CD14-positive monocyte (primary cell): ENCODE measurements at regions not wholly inside any gene's neighbourhood (a gene's known extent, or its start where the extent isn't known, plus 50 kb on each side); places are given as distances from the start of the nearest gene placed in this dataset.

ENCODE experiments used
- DNase-seq, 3 donors: peaks; one replicate each; pipeline ENCODE4 v3.0.0-alpha.2; 2011 to 2022
- H2AFZ ChIP-seq: 2 replicates; pipeline ENCODE4 v1.6.0; 2012; ENCODE audit warnings: mild to moderate bottlenecking, low read depth, low read length, inconsistent platforms; ENCODE audit not compliant: insufficient read depth, poor library complexity, severe bottlenecking
- H3K27ac ChIP-seq, 2 donors: 1 replicate in 1 of 2; 2 replicates in 1 of 2; pipeline ENCODE4 v1.5.1; 2012 to 2013; ENCODE audit warnings: low read length in 2 of 2, control low read depth in 1 of 2, inconsistent platforms in 1 of 2, low read depth in 1 of 2, mild to moderate bottlenecking in 1 of 2
- H3K27me3 ChIP-seq, 2 donors: one replicate each; pipeline versions ENCODE4 v1.6.0 to v1.6.1; 2011 to 2013; ENCODE audit warnings: low read length in 2 of 2; ENCODE audit not compliant: control insufficient read depth in 2 of 2, insufficient read depth in 2 of 2
- H3K36me3 ChIP-seq, 2 donors: replicated peaks in 1 of 2; 1 replicate in 1 of 2; 2 replicates in 1 of 2; pipeline versions ENCODE4 v1.5.1 to v1.6.1; 2012 to 2013; ENCODE audit warnings: low read length in 2 of 2, control low read depth in 1 of 2, inconsistent platforms in 1 of 2, mild to moderate bottlenecking in 1 of 2; ENCODE audit not compliant: insufficient read depth in 2 of 2, control insufficient read depth in 1 of 2
- H3K4me1 ChIP-seq, 2 donors: 1 replicate in 1 of 2; 2 replicates in 1 of 2; pipeline versions ENCODE4 v1.5.1 to v1.6.1; 2012 to 2013; ENCODE audit warnings: low read length in 2 of 2, control low read depth in 1 of 2, inconsistent platforms in 1 of 2, mild to moderate bottlenecking in 1 of 2, moderate library complexity in 1 of 2; ENCODE audit not compliant: insufficient read depth in 2 of 2, control insufficient read depth in 1 of 2
- H3K4me2 ChIP-seq: replicated peaks from 2 replicates; pipeline ENCODE3; 2012; ENCODE audit warnings: low read length, moderate library complexity, mild to moderate bottlenecking; ENCODE audit not compliant: poor library complexity, severe bottlenecking; ENCODE audit errors: extremely low read depth
- H3K4me3 ChIP-seq, 3 experiments: fragments of 200-600 bp in 1 of 3; sonication (generic) in 1 of 3; replicated peaks in 1 of 3; 1 replicate in 2 of 3; 2 replicates in 1 of 3; pipeline ENCODE4 v1.5.1; 2011 to 2013; ENCODE audit warnings: low read length in 3 of 3, mild to moderate bottlenecking in 3 of 3, control low read depth in 2 of 3, low read depth in 2 of 3, inconsistent platforms in 1 of 3, moderate library complexity in 1 of 3
- H3K79me2 ChIP-seq: 2 replicates; pipeline ENCODE4 v1.6.0; 2012; ENCODE audit warnings: mild to moderate bottlenecking, control low read depth, inconsistent platforms, low read length, moderate library complexity; ENCODE audit not compliant: insufficient read depth
- H3K9ac ChIP-seq: 2 replicates; pipeline ENCODE4 v1.6.0; 2017; ENCODE audit warnings: low read length, mild to moderate bottlenecking; ENCODE audit not compliant: insufficient read depth, poor library complexity, severe bottlenecking
- H3K9me3 ChIP-seq, 2 donors: replicated peaks in 1 of 2; 1 replicate in 1 of 2; 2 replicates in 1 of 2; pipeline versions ENCODE4 v1.5.1 to v1.6.1; 2012 to 2013; ENCODE audit warnings: low read length in 2 of 2, control low read depth in 1 of 2; ENCODE audit not compliant: control insufficient read depth in 1 of 2, insufficient read depth in 1 of 2
- H4K20me1 ChIP-seq: 2 replicates; pipeline ENCODE4 v1.6.0; 2012; ENCODE audit warnings: mild to moderate bottlenecking, low read length, control low read depth, moderate library complexity; ENCODE audit not compliant: insufficient read depth
- H3K27ac Mint-ChIP-seq, 7 donors: one replicate each; pipeline ENCODE4 v1.8.0; 2020; ENCODE audit warnings: mild to moderate bottlenecking in 7 of 7, mixed read lengths in 7 of 7, moderate library complexity in 6 of 7, inconsistent platforms in 2 of 7
- H3K27me3 Mint-ChIP-seq, 3 donors: one replicate each; pipeline ENCODE4 v1.8.0; 2021 to 2022; ENCODE audit warnings: low read depth in 3 of 3, mild to moderate bottlenecking in 3 of 3, mixed read lengths in 3 of 3, moderate library complexity in 3 of 3, inconsistent platforms in 1 of 3
- H3K36me3 Mint-ChIP-seq, 2 donors: one replicate each; pipeline ENCODE4 v1.8.0; 2020; ENCODE audit warnings: mixed read lengths in 2 of 2, inconsistent platforms in 1 of 2, mild to moderate bottlenecking in 1 of 2
- H3K4me1 Mint-ChIP-seq: one replicate; pipeline ENCODE4 v1.8.0; 2020; ENCODE audit warnings: mild to moderate bottlenecking, mixed read lengths
- H3K4me3 Mint-ChIP-seq, 2 donors: one replicate each; pipeline ENCODE4 v1.8.0; 2020; ENCODE audit warnings: mild to moderate bottlenecking in 2 of 2, mixed read lengths in 2 of 2, moderate library complexity in 1 of 2
- H3K9me3 Mint-ChIP-seq, 7 donors: one replicate each; pipeline ENCODE4 v1.8.0; 2020 to 2022; ENCODE audit warnings: mixed read lengths in 7 of 7, mild to moderate bottlenecking in 6 of 7, moderate library complexity in 6 of 7, inconsistent platforms in 2 of 7
- CTCF ChIP-seq: fragments of 200-600 bp; IDR thresholded peaks from one replicate; pipeline ENCODE4 v1.8.0; 2022; ENCODE audit warnings: antibody characterized with exemption, mild to moderate bottlenecking
- WGBS: methylation state at CpG from one replicate; pipeline ENCODE4 v1.1.5; 2013; ENCODE audit warnings: missing lambda C conversion rate; ENCODE audit not compliant: insufficient coverage; 5-methylcytosine and 5-hydroxymethylcytosine counted together
- intact Hi-C, 2 donors: fragments of 100-400 bp; cut with micrococcal nuclease; formaldehyde crosslinking; loops; one replicate each; pipeline versions ENCODE4 v1.15.0 to v1.15.1; 2023

GRCh38 chr5:107325866-107326265 lies 344.9 kb downstream of the EFNA5 start:
- H3K4me2 ChIP-seq: no peak overlapping the region
- H3K4me1 ChIP-seq: no peaks in the 10 kb centered on the region
- no peak for TF ChIP-seq CTCF
- Mint-ChIP-seq H3K27ac (no peak overlapping the region), H3K9me3 (peaks cover 0 to 2% (median 0%) of the 10 kb centered on the region in 7 donors), H3K4me3 (no peak overlapping the region), H3K4me1 (no peaks in the 10 kb centered on the region), H3K27me3 (peaks cover 0 to 2% (median under 1%) of the 10 kb centered on the region in 3 donors), H3K36me3 (no peaks in the 10 kb centered on the region)
- no peak overlapping the region for H3K27ac ChIP-seq
- H4K20me1 ChIP-seq: no peaks in the 10 kb centered on the region
- no peak overlapping the region for H2AFZ ChIP-seq
- no peaks in the 10 kb centered on the region for H3K79me2 ChIP-seq
- H3K4me3 ChIP-seq: no peak overlapping the region
- no peak overlapping the region for H3K9ac ChIP-seq
- WGBS: 95% methylated on average over 2 of the region's 4 CpGs
- intact Hi-C loops: no loop called here
- no peaks in the 10 kb centered on the region for H3K27me3 ChIP-seq
- no peak for DNase-seq
- no peaks in the 10 kb centered on the region for H3K36me3 ChIP-seq
- H3K9me3 ChIP-seq: no peaks in the 10 kb centered on the region

- H3K9me3 Mint-ChIP-seq: peaks cover 0 to 1% (median 0%) of the 10 kb centered on the region in 7 donors
- Histone ChIP-seq H3K9ac (no peak overlapping the region), H3K27me3 (no peaks in the 10 kb centered on the region), H3K36me3 (no peaks in the 10 kb centered on the region), H4K20me1 (no peaks in the 10 kb centered on the region), H3K4me1 (no peaks in the 10 kb centered on the region), H3K4me3 (no peak overlapping the region), H3K27ac (no peak overlapping the region), H3K9me3 (no peaks in the 10 kb centered on the region), H3K79me2 (no peaks in the 10 kb centered on the region), H3K4me2 (no peak overlapping the region), H2AFZ (no peak overlapping the region)
- no peaks in the 10 kb centered on the region for H3K4me1 Mint-ChIP-seq
- peaks cover 0 to 2% (median 1%) of the 10 kb centered on the region in 3 donors for H3K27me3 Mint-ChIP-seq
- no peak overlapping the region for H3K4me3 Mint-ChIP-seq
- H3K27ac Mint-ChIP-seq: no peak overlapping the region
- intact Hi-C loops: no loop called here
- no peak for DNase-seq
- no peaks in the 10 kb centered on the region for H3K36me3 Mint-ChIP-seq
- TF ChIP-seq CTCF: no peak
These were observed 345.9 kb downstream of the EFNA5 start for GRCh38 chr5:107324809-107325208.
